ENCODE measurements at regions not wholly inside any gene's neighbourhood (a gene's known extent, or its start where the extent isn't known, plus 50 kb on each side); places are given as distances from the start of the nearest gene placed in this dataset.

- Mint-ChIP-seq H3K4me3 (no peak overlapping the region), H3K36me3 (no peaks in the 10 kb centered on the region), H3K9me3 (peaks cover 0 to 4% (median 0%) of the 10 kb centered on the region in 11 donors), H3K4me1 (no peaks in the 10 kb centered on the region), H3K27me3 (peaks cover 0 to 8% (median 0%) of the 10 kb centered on the region in 5 donors), H3K27ac (no peak overlapping the region)
- Histone ChIP-seq H3K4me3 (ENCODE audit: low read length) (no peak overlapping the region), H3K27me3 (ENCODE audit: control insufficient read depth in 2 of 2, insufficient read depth in 2 of 2, low read length in 2 of 2) (no peaks in the 10 kb centered on the region), H3K36me3 (ENCODE audit: control insufficient read depth in 2 of 3, insufficient read depth in 3 of 3, low read length in 3 of 3) (no peaks in the 10 kb centered on the region), H3K27ac (ENCODE audit: low read depth, low read length) (no peak overlapping the region), H3K9me3 (ENCODE audit: control insufficient read depth in 2 of 3, low read length in 3 of 3) (no peaks in the 10 kb centered on the region), H3K4me1 (ENCODE audit: control insufficient read depth in 2 of 2, insufficient read depth in 2 of 2, low read length in 2 of 2) (no peaks in the 10 kb centered on the region)
- DNase-seq (no peak), ATAC-seq (no peak)
- CTCF ChIA-PET: no interaction called here
- intact Hi-C loops (cut with micrococcal nuclease): no loop called here
- POLR2A ChIA-PET: no interaction called here
Measured at GRCh38 chr5:58286741-58287140, 173.1 kb downstream of the PLK2 start.

GRCh38 chr5:58285900-58286299 lies 174.0 kb downstream of the PLK2 start:
- no peaks in the 10 kb centered on the region for H3K4me1 ChIP-seq (ENCODE audit: control insufficient read depth in 2 of 2, insufficient read depth in 2 of 2, low read length in 2 of 2)
- H3K4me3 ChIP-seq (ENCODE audit: low read length): no peak overlapping the region
- ChIA-PET POLR2A (no interaction called here), CTCF (no interaction called here)
- H3K27me3 ChIP-seq (ENCODE audit: control insufficient read depth in 2 of 2, insufficient read depth in 2 of 2, low read length in 2 of 2): no peaks in the 10 kb centered on the region
- Mint-ChIP-seq H3K4me3 (no peak overlapping the region), H3K9me3 (peaks cover 0 to 6% (median 0%) of the 10 kb centered on the region in 11 donors), H3K36me3 (no peaks in the 10 kb centered on the region), H3K4me1 (no peaks in the 10 kb centered on the region), H3K27me3 (peaks cover 0 to 8% (median 2%) of the 10 kb centered on the region in 5 donors), H3K27ac (no peak overlapping the region)
- H3K36me3 ChIP-seq (ENCODE audit: control insufficient read depth in 2 of 3, insufficient read depth in 3 of 3, low read length in 3 of 3): no peaks in the 10 kb centered on the region
- DNase-seq: no peak
- ATAC-seq: no peak
- intact Hi-C loops (cut with micrococcal nuclease): no loop called here
- no peaks in the 10 kb centered on the region for H3K9me3 ChIP-seq (ENCODE audit: control insufficient read depth in 2 of 3, low read length in 3 of 3)
- H3K27ac ChIP-seq (ENCODE audit: low read depth, low read length): no peak overlapping the region

GRCh38 chr5:58284886-58285285 lies 175.0 kb downstream of the PLK2 start:
- H3K4me1 Mint-ChIP-seq: no peaks in the 10 kb centered on the region
- H3K27me3 Mint-ChIP-seq: peaks cover 0 to 11% (median 4%) of the 10 kb centered on the region in 5 donors
- DNase-seq: no peak
- H3K9me3 Mint-ChIP-seq: peaks cover 0 to 6% (median 0%) of the 10 kb centered on the region in 11 donors
- H3K4me3 Mint-ChIP-seq: no peak overlapping the region
- Histone ChIP-seq H3K27me3 (ENCODE audit: control insufficient read depth in 2 of 2, insufficient read depth in 2 of 2, low read length in 2 of 2) (no peaks in the 10 kb centered on the region), H3K4me1 (ENCODE audit: control insufficient read depth in 2 of 2, insufficient read depth in 2 of 2, low read length in 2 of 2) (no peaks in the 10 kb centered on the region), H3K27ac (ENCODE audit: low read depth, low read length) (no peak overlapping the region), H3K36me3 (ENCODE audit: control insufficient read depth in 2 of 3, insufficient read depth in 3 of 3, low read length in 3 of 3) (no peaks in the 10 kb centered on the region), H3K9me3 (ENCODE audit: control insufficient read depth in 2 of 3, low read length in 3 of 3) (no peaks in the 10 kb centered on the region), H3K4me3 (ENCODE audit: low read length) (no peak overlapping the region)
- ATAC-seq: no peak
- H3K27ac Mint-ChIP-seq: no peak overlapping the region
- H3K36me3 Mint-ChIP-seq: no peaks in the 10 kb centered on the region
- intact Hi-C loops (cut with micrococcal nuclease): no loop called here
- ChIA-PET POLR2A (no interaction called here), CTCF (no interaction called here)

GRCh38 chr5:58281189-58281588 lies 178.7 kb downstream of the PLK2 start:
- peaks cover 0 to 33% (median 14%) of the 10 kb centered on the region in 5 donors for H3K27me3 Mint-ChIP-seq
- DNase-seq (no peak), ATAC-seq (no peak)
- ChIA-PET POLR2A (no interaction called here), CTCF (no interaction called here)
- H3K4me3 Mint-ChIP-seq: no peak overlapping the region
- no peaks in the 10 kb centered on the region for H3K36me3 Mint-ChIP-seq
- Histone ChIP-seq H3K9me3 (ENCODE audit: control insufficient read depth in 2 of 3, low read length in 3 of 3) (no peaks in the 10 kb centered on the region), H3K4me3 (ENCODE audit: low read length) (no peak overlapping the region), H3K27ac (ENCODE audit: low read depth, low read length) (no peak overlapping the region), H3K36me3 (ENCODE audit: control insufficient read depth in 2 of 3, insufficient read depth in 3 of 3, low read length in 3 of 3) (no peaks in the 10 kb centered on the region), H3K4me1 (ENCODE audit: control insufficient read depth in 2 of 2, insufficient read depth in 2 of 2, low read length in 2 of 2) (no peaks in the 10 kb centered on the region), H3K27me3 (ENCODE audit: control insufficient read depth in 2 of 2, insufficient read depth in 2 of 2, low read length in 2 of 2) (no peaks in the 10 kb centered on the region)
- no peak overlapping the region for H3K27ac Mint-ChIP-seq
- intact Hi-C loops (cut with micrococcal nuclease): no loop called here
- no peaks in the 10 kb centered on the region for H3K4me1 Mint-ChIP-seq
- H3K9me3 Mint-ChIP-seq: peaks cover 0 to 2% (median 0%) of the 10 kb centered on the region in 11 donors

- H3K27me3 ChIP-seq (ENCODE audit: control insufficient read depth in 2 of 2, insufficient read depth in 2 of 2, low read length in 2 of 2): no peaks in the 10 kb centered on the region
- H3K36me3 ChIP-seq (ENCODE audit: control insufficient read depth in 2 of 3, insufficient read depth in 3 of 3, low read length in 3 of 3): no peaks in the 10 kb centered on the region
- no peaks in the 10 kb centered on the region for H3K4me1 Mint-ChIP-seq
- H3K9me3 ChIP-seq (ENCODE audit: control insufficient read depth in 2 of 3, low read length in 3 of 3): no peaks in the 10 kb centered on the region
- intact Hi-C loops (cut with micrococcal nuclease): no loop called here
- ChIA-PET POLR2A (no interaction called here), CTCF (no interaction called here)
- H3K4me3 ChIP-seq (ENCODE audit: low read length): no peak overlapping the region
- ATAC-seq (no peak), DNase-seq (no peak)
- peaks cover 0 to 33% (median 14%) of the 10 kb centered on the region in 5 donors for H3K27me3 Mint-ChIP-seq
- H3K27ac Mint-ChIP-seq: no peak overlapping the region
- H3K4me3 Mint-ChIP-seq: no peak overlapping the region
- H3K27ac ChIP-seq (ENCODE audit: low read depth, low read length): no peak overlapping the region
- H3K9me3 Mint-ChIP-seq: peaks cover 0 to 2% (median 0%) of the 10 kb centered on the region in 11 donors
- no peaks in the 10 kb centered on the region for H3K36me3 Mint-ChIP-seq
- H3K4me1 ChIP-seq (ENCODE audit: control insufficient read depth in 2 of 2, insufficient read depth in 2 of 2, low read length in 2 of 2): no peaks in the 10 kb centered on the region
Measured at GRCh38 chr5:58279259-58279658, 180.6 kb downstream of the PLK2 start.

- DNase-seq (no peak), ATAC-seq (no peak)
- H3K9me3 ChIP-seq (ENCODE audit: control insufficient read depth in 2 of 3, low read length in 3 of 3): no peaks in the 10 kb centered on the region
- ChIA-PET POLR2A (no interaction called here), CTCF (no interaction called here)
- Mint-ChIP-seq H3K27me3 (peaks cover 5 to 46% (median 21%) of the 10 kb centered on the region in 5 donors), H3K36me3 (no peaks in the 10 kb centered on the region), H3K4me3 (no peak overlapping the region), H3K4me1 (no peaks in the 10 kb centered on the region), H3K9me3 (peaks cover 0 to under 1% (median 0%) of the 10 kb centered on the region in 11 donors), H3K27ac (no peak overlapping the region)
- intact Hi-C loops (cut with micrococcal nuclease): no loop called here
- no peaks in the 10 kb centered on the region for H3K36me3 ChIP-seq (ENCODE audit: control insufficient read depth in 2 of 3, insufficient read depth in 3 of 3, low read length in 3 of 3)
- no peaks in the 10 kb centered on the region for H3K4me1 ChIP-seq (ENCODE audit: control insufficient read depth in 2 of 2, insufficient read depth in 2 of 2, low read length in 2 of 2)
- H3K27me3 ChIP-seq (ENCODE audit: control insufficient read depth in 2 of 2, insufficient read depth in 2 of 2, low read length in 2 of 2): no peaks in the 10 kb centered on the region
- no peak overlapping the region for H3K4me3 ChIP-seq (ENCODE audit: low read length)
- no peak overlapping the region for H3K27ac ChIP-seq (ENCODE audit: low read depth, low read length)
Measured at GRCh38 chr5:58276431-58276830, 183.5 kb downstream of the PLK2 start.

- no peaks in the 10 kb centered on the region for H3K27me3 ChIP-seq (ENCODE audit: control insufficient read depth in 2 of 2, insufficient read depth in 2 of 2, low read length in 2 of 2)
Measured at GRCh38 chr5:58275516-58275915, 184.4 kb downstream of the PLK2 start.

More at GRCh38 chr5:58275516-58275915, 184.4 kb downstream of the PLK2 start:
- peaks cover 7 to 51% (median 21%) of the 10 kb centered on the region in 5 donors for H3K27me3 Mint-ChIP-seq
- no peaks in the 10 kb centered on the region for H3K4me1 ChIP-seq (ENCODE audit: control insufficient read depth in 2 of 2, insufficient read depth in 2 of 2, low read length in 2 of 2)
- intact Hi-C loops (cut with micrococcal nuclease): no loop called here
- no peak for ATAC-seq
- POLR2A ChIA-PET: no interaction called here
- no peak overlapping the region for H3K27ac ChIP-seq (ENCODE audit: low read depth, low read length)
- no peak for DNase-seq
- no peaks in the 10 kb centered on the region for H3K4me1 Mint-ChIP-seq
- CTCF ChIA-PET: no interaction called here
- H3K4me3 Mint-ChIP-seq: no peak overlapping the region
- no peaks in the 10 kb centered on the region for H3K9me3 Mint-ChIP-seq
- no peaks in the 10 kb centered on the region for H3K36me3 Mint-ChIP-seq
- no peaks in the 10 kb centered on the region for H3K9me3 ChIP-seq (ENCODE audit: control insufficient read depth in 2 of 3, low read length in 3 of 3)
- no peaks in the 10 kb centered on the region for H3K36me3 ChIP-seq (ENCODE audit: control insufficient read depth in 2 of 3, insufficient read depth in 3 of 3, low read length in 3 of 3)
- H3K27ac Mint-ChIP-seq: no peak overlapping the region
- no peak overlapping the region for H3K4me3 ChIP-seq (ENCODE audit: low read length)

Measured in naive thymus-derived CD4-positive, alpha-beta T cell (primary cell).